Sigmoid colon (tissue), 4 donors: ENCODE measurements at regions not wholly inside any gene's neighbourhood (a gene's known extent, or its start where the extent isn't known, plus 50 kb on each side); places are given as distances from the start of the nearest gene placed in this dataset.

ENCODE experiments used
- CTCF ChIP-seq, 4 experiments: fragments of 450-650 bp in 3 of 4; fragments of 200-600 bp in 1 of 4; IDR thresholded peaks; one replicate each; pipeline ENCODE4 v1.5.1; 2016 to 2019; ENCODE audit warnings: antibody characterized with exemption in 4 of 4, mild to moderate bottlenecking in 3 of 4, moderate library complexity in 2 of 4
- EP300 ChIP-seq, 4 donors: sonication (generic); formaldehyde crosslinking; IDR thresholded peaks; one replicate each; pipeline ENCODE4 v1.6.1; 2017; ENCODE audit warnings: antibody characterized with exemption in 4 of 4
- POLR2A ChIP-seq, 2 donors: fragments of 450-650 bp; IDR thresholded peaks; one replicate each; pipeline ENCODE4 v1.6.1; 2016; ENCODE audit warnings: antibody characterized with exemption in 2 of 2, mild to moderate bottlenecking in 2 of 2, moderate library complexity in 2 of 2
- POLR2AphosphoS5 ChIP-seq, 4 donors: sonication (generic); formaldehyde crosslinking; IDR thresholded peaks; one replicate each; pipeline ENCODE4 v1.6.1; 2017; ENCODE audit warnings: antibody characterized with exemption in 4 of 4

DNA sequence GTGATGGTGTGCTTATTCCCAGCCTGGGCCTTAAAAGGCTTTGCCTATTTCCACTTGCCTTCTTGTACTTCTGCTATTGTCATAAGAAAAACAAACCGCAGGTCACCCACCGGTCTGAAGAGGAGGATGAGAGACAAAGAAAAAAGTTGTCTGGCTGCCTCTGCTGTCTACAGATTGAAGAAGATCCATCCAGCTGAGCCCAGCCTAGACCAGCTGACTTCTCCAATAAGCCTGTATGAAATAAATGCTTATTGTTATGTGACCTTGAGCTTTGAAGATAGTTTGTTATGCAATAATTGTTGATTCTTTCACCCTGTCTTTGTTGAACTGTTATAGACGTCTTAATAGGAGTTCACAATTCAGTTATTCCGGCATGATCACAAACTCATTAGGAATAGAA lies 223.8 kb upstream of the PRSS16 start:
- TF ChIP-seq POLR2A (IDR thresholded peaks at IDR 0.05) (no peak), CTCF (IDR thresholded peaks at IDR 0.05) (no peak), POLR2AphosphoS5 (IDR thresholded peaks at IDR 0.05) (no peak), EP300 (IDR thresholded peaks at IDR 0.05) (no peak)
